Coronary artery (tissue), 2 donors: ENCODE measurements at regions not wholly inside any gene's neighbourhood (a gene's known extent, or its start where the extent isn't known, plus 50 kb on each side); places are given as distances from the start of the nearest gene placed in this dataset.

Source experiments
- DNase-seq: peaks from one replicate; pipeline ENCODE4 v3.0.0-alpha.2; 2017; ENCODE audit warnings: low spot score
- H3K27ac ChIP-seq, 2 donors: fragments of 200-600 bp; sonication (generic); one replicate each; pipeline ENCODE4 v1.5.1; 2016 to 2019
- H3K4me3 ChIP-seq: fragments of 200-600 bp; sonication (generic); 2 replicates; pipeline ENCODE4 v1.5.1; 2016; ENCODE audit warnings: mild to moderate bottlenecking, moderate library complexity
- CTCF ChIP-seq: fragments of 200-600 bp; sonication (generic); IDR thresholded peaks from one replicate; pipeline ENCODE4 v1.5.1; 2019; ENCODE audit warnings: antibody characterized with exemption

GRCh38 chr2:45123065-45123464 lies 113.8 kb upstream of the SIX2 start:
- no peak overlapping the region for H3K27ac ChIP-seq
- DNase-seq: no peak
- no peak for TF ChIP-seq CTCF

GRCh38 chr2:45121236-45121927 lies 112.1 kb upstream of the SIX2 start:
- DNase-seq: no peak
- TF ChIP-seq CTCF: no peak
- Histone ChIP-seq H3K4me3 (no peak overlapping the region), H3K27ac (no peak overlapping the region)

More at GRCh38 chr2:45123065-45123464, 113.8 kb upstream of the SIX2 start:
- no peak overlapping the region for H3K4me3 ChIP-seq

- TF ChIP-seq CTCF: no peak
- DNase-seq: no peak
- no peak overlapping the region for H3K4me3 ChIP-seq
- H3K27ac ChIP-seq: no peak overlapping the region
Observed at GRCh38 chr2:45120546-45120945, 111.3 kb upstream of the SIX2 start.

- H3K27ac ChIP-seq: no peak overlapping the region
- TF ChIP-seq CTCF: no peak
- no peak for DNase-seq
- no peak overlapping the region for H3K4me3 ChIP-seq
Observed at GRCh38 chr2:45119855-45120254, 110.6 kb upstream of the SIX2 start.

- no peak overlapping the region for H3K4me3 ChIP-seq
- TF ChIP-seq CTCF: no peak
- H3K27ac ChIP-seq: no peak overlapping the region
- no peak for DNase-seq
Observed at GRCh38 chr2:45119038-45119437, 109.8 kb upstream of the SIX2 start.

- no peak overlapping the region for H3K4me3 ChIP-seq
- no peak overlapping the region for H3K27ac ChIP-seq
- no peak for DNase-seq
- TF ChIP-seq CTCF: no peak
Observed at GRCh38 chr2:45117383-45117782, 108.1 kb upstream of the SIX2 start.

- no peak for DNase-seq
- H3K27ac ChIP-seq: no peak overlapping the region
- H3K4me3 ChIP-seq: no peak overlapping the region
- no peak for TF ChIP-seq CTCF
Observed at GRCh38 chr2:45115181-45115580, 105.9 kb upstream of the SIX2 start.
